GM04504 (cell line): ENCODE measurements at regions not wholly inside any gene's neighbourhood (a gene's known extent, or its start where the extent isn't known, plus 50 kb on each side); places are given as distances from the start of the nearest gene placed in this dataset.
"Not testable (repeated sequence)": the region's sequence is repeated elsewhere in the genome, so short reads cannot be mapped to it uniquely, and the experiment has no call there.

Experiments used
- DNase-seq: peaks from one replicate; pipeline ENCODE4 v3.0.0-alpha.2; 2012; ENCODE audit warnings: low read depth

- DNase-seq = not testable (repeated sequence)
Measured at GRCh38 chr2:87263868-87264518, 242.3 kb upstream of the PLGLB1 start.

DNA sequence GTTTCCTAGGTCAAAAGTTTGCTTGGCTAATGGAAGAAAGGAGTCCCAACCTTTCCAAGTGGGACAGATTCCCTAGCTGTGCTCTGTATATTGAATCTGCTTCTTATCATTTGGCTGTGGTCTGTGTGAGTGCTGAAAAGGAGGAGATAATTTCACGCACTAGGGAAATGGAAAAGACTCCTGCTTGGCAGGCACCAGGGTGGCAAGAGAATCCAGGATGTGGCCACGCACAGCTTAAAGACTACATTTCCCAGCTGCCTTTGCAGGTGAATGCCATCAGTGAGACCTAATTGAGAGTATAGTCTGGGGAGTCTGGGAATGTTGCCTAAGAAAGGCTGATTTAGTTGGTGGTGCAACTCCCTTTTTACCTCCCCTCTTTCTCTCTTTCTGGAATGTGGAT, 253.5 kb upstream of the PLGLB1 start:
- not testable (repeated sequence) for DNase-seq

DNA sequence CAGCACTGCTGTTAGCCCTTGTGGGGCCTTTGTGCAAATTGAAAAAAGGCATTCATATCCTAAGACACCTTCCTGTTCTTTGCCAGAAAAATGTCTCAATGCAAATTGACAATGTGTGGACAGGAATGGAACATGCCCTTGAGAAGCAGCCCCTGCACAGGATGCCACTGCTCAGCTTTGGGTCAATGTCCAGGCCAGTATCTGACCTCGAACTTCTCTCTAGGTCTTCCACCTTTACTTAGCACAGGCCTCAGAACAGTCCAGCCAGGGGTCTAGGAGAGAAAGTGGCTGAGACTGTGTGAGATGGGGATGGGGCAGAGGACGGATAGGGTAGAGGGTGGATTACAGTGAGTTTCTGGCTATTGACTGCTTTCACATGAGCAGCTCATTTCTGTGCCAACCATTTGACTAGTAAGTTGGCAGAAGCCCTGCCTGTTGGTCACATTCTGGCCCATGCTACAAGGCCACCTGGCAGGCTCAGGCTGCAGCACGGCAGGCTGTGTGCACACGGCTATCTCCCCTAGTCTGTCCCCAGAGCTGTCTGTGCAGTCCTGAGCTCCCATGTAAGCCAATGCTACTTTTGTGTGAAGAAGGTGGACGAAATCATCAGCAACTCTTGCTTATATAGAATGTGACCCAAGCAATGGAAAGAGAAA, 254.5 kb upstream of the PLGLB1 start:
- DNase-seq = not testable (repeated sequence)

- DNase-seq = not testable (repeated sequence)
Measured at GRCh38 chr2:87276673-87277072, 255.0 kb upstream of the PLGLB1 start.

DNA sequence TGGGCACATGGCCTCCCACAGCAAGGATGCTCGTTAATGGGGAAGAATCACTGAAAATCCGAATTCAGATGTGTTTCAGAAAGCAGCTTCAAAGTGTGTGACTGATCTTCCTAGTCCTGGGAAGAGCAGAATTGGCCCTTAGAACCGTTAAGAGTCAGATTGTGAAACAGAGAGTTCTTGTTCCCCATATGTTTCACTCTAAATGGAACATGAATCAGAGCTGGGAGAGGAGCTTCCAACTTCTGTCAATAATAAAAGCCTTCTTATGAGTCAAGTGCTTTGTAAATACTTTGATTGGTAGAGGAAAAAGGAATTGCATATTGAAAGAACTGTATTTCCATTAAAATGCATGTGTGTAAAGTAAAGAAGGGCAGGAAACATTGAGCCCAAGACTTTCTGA, 256.1 kb upstream of the PLGLB1 start:
- not testable (repeated sequence) for DNase-seq

DNA sequence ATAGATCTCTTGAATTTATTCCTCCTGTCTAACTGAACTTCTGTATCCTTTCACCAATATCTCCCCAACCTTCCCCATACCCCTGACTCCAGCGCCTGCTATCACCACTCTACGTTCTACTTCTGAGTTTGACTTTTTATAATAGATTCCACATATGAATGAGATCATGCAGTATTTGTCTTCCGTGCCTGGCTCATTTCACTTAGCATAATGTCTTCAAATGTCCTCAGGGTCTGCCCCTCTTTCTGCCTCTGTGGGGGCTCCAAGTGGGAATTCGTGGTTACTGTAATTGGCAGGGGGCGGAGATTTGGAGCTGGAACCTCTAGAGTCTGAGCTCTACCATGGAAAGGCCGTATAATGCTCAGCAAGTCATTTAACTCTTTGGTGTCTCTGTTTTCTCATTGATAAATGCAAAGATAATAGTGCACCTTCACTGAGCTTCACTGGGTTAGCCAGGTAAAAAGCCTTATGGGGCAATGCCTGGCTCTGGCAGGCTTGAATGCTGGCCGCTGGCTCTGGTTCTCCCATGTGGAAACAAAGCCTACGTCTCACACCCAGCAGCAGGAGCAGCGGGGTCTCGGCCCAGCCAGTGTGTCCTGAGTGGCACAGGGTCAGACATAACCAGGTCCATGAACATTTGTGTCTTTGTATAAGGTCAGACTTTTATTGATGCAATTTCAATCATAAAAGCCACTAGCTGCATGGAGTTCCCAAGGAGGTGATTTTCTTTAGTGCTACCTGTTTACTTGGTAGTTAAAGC, 259.1 kb upstream of the PLGLB1 start:
- not testable (repeated sequence) for DNase-seq

GRCh38 chr2:87283735-87284470, 262.3 kb upstream of the PLGLB1 start:
- DNase-seq = not testable (repeated sequence)

- DNase-seq = not testable (repeated sequence)
Measured at GRCh38 chr2:87284471-87284772, 262.8 kb upstream of the PLGLB1 start.

DNA sequence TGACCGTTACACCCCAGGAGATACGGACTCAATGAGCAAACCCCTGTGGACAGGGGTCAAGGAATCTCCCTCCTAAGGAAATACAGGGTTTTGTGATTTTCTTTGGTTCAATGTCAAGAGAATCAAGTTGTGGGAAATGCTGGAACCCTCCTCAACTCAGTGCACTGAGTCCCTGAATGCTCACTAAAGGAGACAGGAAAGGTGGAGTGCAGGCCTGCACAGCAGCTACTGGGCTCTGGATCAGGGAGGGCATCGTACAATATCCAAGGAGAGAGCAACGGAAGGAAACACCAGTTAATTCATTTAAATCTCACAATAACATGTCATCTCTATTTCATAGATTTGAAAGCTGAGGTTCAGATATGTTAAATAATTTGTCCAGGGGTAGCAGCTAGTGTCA, 263.5 kb upstream of the PLGLB1 start:
- DNase-seq = not testable (repeated sequence)

DNA sequence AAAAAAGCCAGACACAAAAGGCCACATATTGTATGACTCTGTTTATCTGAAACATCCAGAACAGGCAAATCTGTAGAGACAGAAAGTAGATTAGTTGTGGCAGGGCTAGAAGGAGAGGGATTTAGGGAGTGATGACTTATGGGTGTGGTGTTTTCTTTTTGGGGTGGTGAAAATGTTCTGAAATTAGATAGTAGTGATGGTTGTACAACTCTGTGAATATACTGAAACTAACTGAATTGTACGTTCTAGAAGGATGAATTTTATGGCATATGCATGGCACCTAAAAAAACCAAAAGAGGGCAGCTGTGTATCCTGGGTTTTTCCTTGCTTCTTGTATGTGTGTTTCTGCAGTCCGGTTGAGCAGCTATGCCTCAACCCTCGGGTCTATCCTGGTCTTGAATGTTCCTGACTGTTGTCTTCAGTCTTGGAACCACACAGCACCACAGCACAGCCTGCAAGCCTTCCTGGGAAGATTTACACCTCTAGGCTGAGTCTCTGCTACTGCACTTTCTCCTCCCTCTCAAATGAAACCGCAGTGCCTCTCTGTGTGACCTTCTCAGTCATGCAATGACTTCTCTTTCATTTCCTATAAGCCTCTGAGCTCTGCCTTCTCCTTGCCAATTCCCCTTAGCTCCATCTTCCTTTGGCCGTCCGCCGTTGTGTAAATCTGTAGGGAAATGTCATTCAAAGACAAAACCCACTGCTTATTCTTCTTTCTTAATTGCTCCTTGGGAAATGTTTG, 269.1 kb upstream of the PLGLB1 start:
- not testable (repeated sequence) for DNase-seq

GRCh38 chr2:87291400-87292200, 270.0 kb upstream of the PLGLB1 start:
- DNase-seq = not testable (repeated sequence)

DNA sequence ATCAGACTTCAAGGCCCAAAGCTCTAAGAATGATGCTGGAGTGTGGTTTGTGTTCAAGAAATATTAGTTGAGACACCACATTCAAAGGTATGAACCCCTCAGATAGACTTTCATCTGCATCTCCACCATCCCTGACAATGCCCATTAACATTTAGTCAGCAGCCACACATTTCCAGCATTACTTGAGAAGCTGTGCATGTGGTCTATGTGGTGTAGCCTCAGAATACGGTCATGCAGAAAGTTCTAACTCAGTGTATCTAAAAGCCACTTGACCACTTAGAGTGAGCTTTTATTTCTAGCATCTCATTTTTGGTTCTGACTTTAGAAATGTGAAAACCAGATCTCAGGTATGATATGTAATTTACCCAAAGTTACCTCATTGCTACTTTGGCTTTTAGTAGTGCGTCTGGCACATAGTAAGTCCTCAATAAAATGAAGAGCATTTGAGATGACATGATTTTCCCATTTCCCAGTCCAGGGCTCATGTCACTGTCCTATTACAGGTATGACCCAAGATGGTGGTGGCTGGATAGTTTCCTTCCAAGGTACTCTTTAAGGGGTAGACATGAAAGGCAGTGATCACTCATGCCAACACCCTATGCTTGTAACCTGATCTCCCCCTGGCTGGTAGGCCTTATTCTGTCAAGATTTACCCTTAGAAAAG, 272.4 kb upstream of the PLGLB1 start:
- DNase-seq = not testable (repeated sequence)

GRCh38 chr2:87295135-87295534, 273.5 kb upstream of the PLGLB1 start:
- not testable (repeated sequence) for DNase-seq

GRCh38 chr2:87301349-87301748, 279.7 kb upstream of the PLGLB1 start:
- DNase-seq = not testable (repeated sequence)

- not testable (repeated sequence) for DNase-seq
Measured at GRCh38 chr2:87301871-87302270, 280.2 kb upstream of the PLGLB1 start.

- not testable (repeated sequence) for DNase-seq
Measured at GRCh38 chr2:87308621-87309020, 287.0 kb upstream of the PLGLB1 start.

DNA sequence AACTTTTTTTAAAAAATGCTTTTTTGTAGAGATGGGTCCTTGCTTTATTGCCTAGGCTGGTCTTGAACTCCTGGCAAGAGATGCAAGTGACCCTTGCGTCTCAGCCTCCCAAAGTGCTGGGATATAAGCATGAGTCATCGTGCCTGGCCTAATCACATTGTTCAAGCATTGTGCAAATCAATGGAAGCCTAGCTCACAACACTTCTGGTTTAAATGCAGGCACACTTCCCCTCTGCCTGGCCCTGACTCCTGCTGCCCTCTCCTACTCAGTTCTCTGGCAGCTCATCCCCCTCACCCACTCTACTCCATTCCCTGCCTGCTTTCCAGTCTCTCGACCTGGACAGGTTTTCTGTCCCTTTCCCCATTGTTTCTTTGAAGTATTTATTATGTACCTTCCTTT, 288.1 kb upstream of the PLGLB1 start:
- not testable (repeated sequence) for DNase-seq

- DNase-seq = not testable (repeated sequence)
Measured at GRCh38 chr2:87311896-87312441, 290.3 kb upstream of the PLGLB1 start.

DNA sequence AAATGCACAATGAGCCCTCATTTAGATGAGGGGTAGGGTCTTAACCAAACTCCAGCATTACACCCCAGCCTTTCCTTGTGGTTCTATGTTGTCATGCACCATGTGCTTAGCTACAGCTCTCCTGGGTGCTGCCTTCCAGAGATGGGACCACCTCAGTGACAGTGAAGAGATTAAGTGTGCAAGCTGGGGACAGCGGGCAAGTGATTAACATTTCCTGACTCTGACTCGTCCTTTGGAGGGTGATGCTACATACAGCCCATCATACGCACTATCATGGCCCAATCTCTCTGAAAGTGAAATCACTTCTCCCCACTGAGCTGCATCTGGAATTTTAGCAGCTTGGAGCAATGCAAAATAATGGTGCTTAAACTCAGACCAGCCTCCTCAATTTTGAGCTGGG, 293.0 kb upstream of the PLGLB1 start:
- not testable (repeated sequence) for DNase-seq
